Transverse colon (tissue), 4 donors: ENCODE measurements at regions not wholly inside any gene's neighbourhood (a gene's known extent, or its start where the extent isn't known, plus 50 kb on each side); places are given as distances from the start of the nearest gene placed in this dataset.

Experiments
- DNase-seq: peaks from one replicate; pipeline ENCODE4 v3.0.0-alpha.2; 2019
- H3K27ac ChIP-seq, 4 donors: fragments of 200-600 bp; sonication (generic); 2 replicates each; pipeline ENCODE4 v1.5.1; 2016 to 2018; ENCODE audit warnings: inconsistent platforms in 4 of 4
- H3K27me3 ChIP-seq: fragments of 200-600 bp; sonication (generic); 2 replicates; pipeline ENCODE4 v1.5.1; 2017; ENCODE audit warnings: inconsistent platforms
- H3K36me3 ChIP-seq, 4 donors: fragments of 200-600 bp; sonication (generic); 2 replicates each; pipeline ENCODE4 v1.5.1; 2017 to 2019; ENCODE audit warnings: inconsistent platforms in 4 of 4
- H3K4me1 ChIP-seq, 4 donors: fragments of 200-600 bp; sonication (generic); 2 replicates each; pipeline ENCODE4 v1.5.1; 2017 to 2020; ENCODE audit warnings: inconsistent platforms in 4 of 4
- H3K4me3 ChIP-seq, 4 donors: fragments of 200-600 bp; sonication (generic); 1 replicate in 1 of 4; 2 replicates in 3 of 4; pipeline versions ENCODE4 v1.5.1 to v1.6.1; 2017 to 2019; ENCODE audit warnings: inconsistent platforms in 4 of 4
- H3K9me3 ChIP-seq, 2 donors: fragments of 200-600 bp; sonication (generic); 2 replicates each; pipeline ENCODE4 v1.5.1; 2017 to 2019; ENCODE audit warnings: inconsistent platforms in 2 of 2
- EP300 ChIP-seq: sonication (generic); formaldehyde crosslinking; IDR thresholded peaks from one replicate; pipeline ENCODE4 v1.6.1; 2017; ENCODE audit warnings: antibody characterized with exemption, low read depth
- POLR2A ChIP-seq: fragments of 450-650 bp; IDR thresholded peaks from one replicate; pipeline ENCODE4 v1.6.1; 2016; ENCODE audit warnings: antibody characterized with exemption, mild to moderate bottlenecking, moderate library complexity
- POLR2AphosphoS5 ChIP-seq, 3 donors: sonication (generic); formaldehyde crosslinking; IDR thresholded peaks; one replicate each; pipeline ENCODE4 v1.6.1; 2016; ENCODE audit warnings: antibody characterized with exemption in 3 of 3
- WGBS, 2 donors: methylation state at CpG; one replicate each; pipeline ENCODE4 v1.1.5; 2018; ENCODE audit warnings: low coverage in 1 of 2; 5-methylcytosine and 5-hydroxymethylcytosine counted together
- in situ Hi-C, 4 donors: fragments of 200-750 bp; cut with MboI; loops; one replicate each; pipeline versions ENCODE4 v1.15.0 to v1.15.1; 2017; ENCODE audit warnings: low sequenced_read_pairs in 3 of 4, low pct_ligation_motif_present in 1 of 4, low pct_unique_long_range_greater_than_20kb in 1 of 4
- intact Hi-C: fragments of 100-400 bp; cut with DNase I; formaldehyde crosslinking; loops from one replicate; pipeline ENCODE4 v1.15.1; 2023; ENCODE audit warnings: low total_unique reads
- TF ChIP-seq, protein P1 (sequence below), 5 experiments: fragments of 200-600 bp in 3 of 5; fragments of 450-650 bp in 2 of 5; sonication (generic) in 3 of 5; IDR thresholded peaks; 1 replicate in 2 of 5; 2 replicates in 3 of 5; pipeline ENCODE4 v1.5.1; 2016 to 2017; ENCODE audit warnings: antibody characterized with exemption in 5 of 5, inconsistent platforms in 3 of 5, mild to moderate bottlenecking in 2 of 5, moderate library complexity in 1 of 5

DNA sequence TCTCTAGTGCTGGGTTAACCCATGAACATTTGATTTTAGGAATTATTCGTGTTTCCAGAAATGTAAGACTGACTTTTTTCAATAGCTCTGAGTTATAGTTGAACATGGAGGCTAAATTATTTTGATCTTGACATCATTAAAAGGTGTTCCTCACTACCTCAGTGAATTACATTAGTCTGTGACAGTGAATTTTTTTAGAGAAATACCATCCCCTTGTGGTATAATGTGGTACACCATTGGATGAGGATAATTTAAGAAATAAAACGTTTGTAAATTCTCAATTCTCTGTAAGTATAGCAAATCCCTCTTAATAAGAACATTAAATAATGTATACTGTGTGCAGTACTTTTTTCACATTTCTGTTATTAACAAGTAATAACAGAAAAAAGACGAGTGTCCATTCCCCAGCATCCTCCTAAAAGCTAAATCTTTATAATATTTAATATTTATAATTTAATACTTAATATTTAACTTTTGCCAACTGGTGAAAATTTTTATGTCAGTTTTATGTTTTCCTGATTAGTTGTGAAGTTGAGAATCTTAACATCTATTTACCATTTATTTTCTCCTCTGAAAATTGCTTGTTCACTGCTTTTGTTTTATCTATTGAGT, 70.3 kb upstream of the CWC22 start:
- Histone ChIP-seq H3K9me3 (peaks cover 7 to 8% of the 10 kb centered on the region in 2 donors), H3K4me3 (no peak overlapping the region), H3K27me3 (no peaks in the 10 kb centered on the region), H3K4me1 (peaks cover 0 to 11% (median 4%) of the 10 kb centered on the region in 4 donors), H3K36me3 (no peaks in the 10 kb centered on the region), H3K27ac (no peak overlapping the region)
- 11 to 12% methylated on average over 3 of the region's 3 CpGs for whole genome bisulfite sequencing, 2 donors
- in situ Hi-C loops: loop anchor here in 1 of 4 donors (25.0 kb wide), 1 partner anchor 640 kb away; no protein-coding TSS in a partner anchor
- intact Hi-C loops: no loop called here
- TF ChIP-seq, protein P1, sequence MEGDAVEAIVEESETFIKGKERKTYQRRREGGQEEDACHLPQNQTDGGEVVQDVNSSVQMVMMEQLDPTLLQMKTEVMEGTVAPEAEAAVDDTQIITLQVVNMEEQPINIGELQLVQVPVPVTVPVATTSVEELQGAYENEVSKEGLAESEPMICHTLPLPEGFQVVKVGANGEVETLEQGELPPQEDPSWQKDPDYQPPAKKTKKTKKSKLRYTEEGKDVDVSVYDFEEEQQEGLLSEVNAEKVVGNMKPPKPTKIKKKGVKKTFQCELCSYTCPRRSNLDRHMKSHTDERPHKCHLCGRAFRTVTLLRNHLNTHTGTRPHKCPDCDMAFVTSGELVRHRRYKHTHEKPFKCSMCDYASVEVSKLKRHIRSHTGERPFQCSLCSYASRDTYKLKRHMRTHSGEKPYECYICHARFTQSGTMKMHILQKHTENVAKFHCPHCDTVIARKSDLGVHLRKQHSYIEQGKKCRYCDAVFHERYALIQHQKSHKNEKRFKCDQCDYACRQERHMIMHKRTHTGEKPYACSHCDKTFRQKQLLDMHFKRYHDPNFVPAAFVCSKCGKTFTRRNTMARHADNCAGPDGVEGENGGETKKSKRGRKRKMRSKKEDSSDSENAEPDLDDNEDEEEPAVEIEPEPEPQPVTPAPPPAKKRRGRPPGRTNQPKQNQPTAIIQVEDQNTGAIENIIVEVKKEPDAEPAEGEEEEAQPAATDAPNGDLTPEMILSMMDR (IDR thresholded peaks at IDR 0.05): peak; percentile 45 to 65 (median 61)
- TF ChIP-seq POLR2AphosphoS5 (IDR thresholded peaks at IDR 0.05): no peak
- no peak for DNase-seq

DNA sequence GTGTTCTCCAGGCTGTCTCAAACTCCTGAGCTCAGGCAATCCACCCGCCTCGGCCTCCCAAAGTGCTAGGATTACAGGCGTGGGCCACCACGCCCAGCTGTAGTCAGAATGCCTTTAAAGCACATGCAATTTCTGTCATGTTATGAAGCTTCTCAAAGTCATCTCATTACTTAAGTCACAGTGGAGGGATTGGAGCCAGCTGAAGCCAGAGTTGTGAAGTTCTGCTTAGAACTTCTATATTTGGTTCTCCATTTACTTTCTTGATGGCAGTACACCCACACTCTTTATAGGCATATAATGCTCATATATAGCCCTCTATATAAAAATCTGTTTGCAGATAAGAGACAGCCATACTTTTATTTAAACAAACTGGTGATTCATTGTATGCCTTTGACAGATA, 68.8 kb upstream of the CWC22 start:
- intact Hi-C loops (no loop called here), in situ Hi-C loops (loop anchor here in 1 of 4 donors (25.0 kb wide), 1 partner anchor 639 kb away; no protein-coding TSS in a partner anchor)
- 51 to 60% methylated on average over 1 to 4 of the region's 4 CpGs for WGBS, 2 donors
- DNase-seq: peak; percentile 64
- Histone ChIP-seq H3K9me3 (peaks cover 0 to under 1% of the 10 kb centered on the region in 2 donors), H3K36me3 (no peaks in the 10 kb centered on the region), H3K27ac (peak overlapping the region; percentile 36 to 73 (median 45)), H3K4me3 (no peak overlapping the region), H3K27me3 (no peaks in the 10 kb centered on the region), H3K4me1 (peaks cover 0 to 11% (median 4%) of the 10 kb centered on the region in 4 donors)
- TF ChIP-seq EP300 (no peak), POLR2AphosphoS5 (IDR thresholded peaks at IDR 0.05) (peak in 1 of 3 donors; percentile 40)

DNA sequence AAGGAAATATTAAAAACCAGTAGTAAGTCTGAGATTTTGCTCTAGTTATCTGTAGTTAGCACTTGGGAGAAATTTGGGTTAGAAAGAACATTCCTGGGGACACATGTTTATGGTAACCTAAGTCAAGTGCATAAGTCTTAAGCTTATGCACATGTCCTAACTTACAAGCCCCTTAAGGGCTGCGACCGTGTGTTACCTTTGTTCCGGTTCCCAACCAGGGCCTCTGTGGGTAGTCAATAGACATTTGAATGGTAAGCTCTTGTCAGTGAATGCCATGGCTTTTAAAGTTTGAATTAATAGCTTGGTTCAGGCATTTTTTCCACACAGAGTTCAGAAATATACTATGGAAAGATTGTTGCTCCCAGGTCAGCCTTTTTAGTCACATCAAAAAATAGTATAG, 64.7 kb upstream of the CWC22 start:
- intact Hi-C loops: no loop called here
- TF ChIP-seq, protein P1 (IDR thresholded peaks at IDR 0.05): no peak
- TF ChIP-seq POLR2A: no peak
- TF ChIP-seq EP300: no peak
- TF ChIP-seq POLR2AphosphoS5 (IDR thresholded peaks at IDR 0.05): no peak
- no peaks in the 10 kb centered on the region for H3K36me3 ChIP-seq
- in situ Hi-C loops: no loop called here
- H3K9me3 ChIP-seq: no peaks in the 10 kb centered on the region
- H3K4me3 ChIP-seq: no peak overlapping the region
- H3K27ac ChIP-seq: no peak overlapping the region
- no peaks in the 10 kb centered on the region for H3K27me3 ChIP-seq
- H3K4me1 ChIP-seq: peaks cover 0 to 9% (median 4%) of the 10 kb centered on the region in 4 donors
- no peak for DNase-seq
- 68 to 75% methylated on average over 2 to 3 of the region's 3 CpGs for WGBS, 2 donors

DNA sequence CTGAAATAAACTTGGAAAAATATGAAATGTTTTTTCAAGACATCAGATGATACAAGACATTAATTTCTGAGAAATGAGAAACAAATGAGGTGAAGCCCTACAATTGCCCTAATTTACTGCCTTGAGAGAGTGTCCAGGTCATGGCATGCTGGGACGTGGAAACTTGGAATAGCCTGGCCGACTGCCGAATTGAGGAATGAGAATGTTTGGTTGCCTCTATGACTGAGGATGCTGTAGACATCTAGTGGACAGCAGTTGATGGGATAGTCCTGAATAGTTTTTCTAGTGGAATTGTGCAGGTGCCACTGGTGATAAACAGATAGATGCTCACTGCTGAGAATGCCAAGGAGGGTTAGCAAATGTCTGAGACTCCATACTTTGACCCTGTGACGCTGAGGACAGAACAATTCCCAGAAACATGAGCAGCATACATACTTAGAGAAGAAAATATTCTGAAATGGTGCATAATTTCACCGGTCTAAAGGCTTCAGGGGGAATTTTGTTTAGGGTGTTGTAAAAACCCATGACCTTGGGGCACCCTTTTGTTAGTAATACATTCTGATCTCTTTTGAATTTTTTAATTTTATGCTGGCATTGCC, 56.5 kb upstream of the CWC22 start:
- H3K36me3 ChIP-seq: no peaks in the 10 kb centered on the region
- H3K4me1 ChIP-seq: no peaks in the 10 kb centered on the region
- intact Hi-C loops (no loop called here), in situ Hi-C loops (no loop called here)
- no peak for DNase-seq
- no peak overlapping the region for H3K4me3 ChIP-seq
- H3K9me3 ChIP-seq: no peaks in the 10 kb centered on the region
- 78 to 82% methylated on average over 5 of the region's 5 CpGs for WGBS, 2 donors
- H3K27ac ChIP-seq: no peak overlapping the region
- no peaks in the 10 kb centered on the region for H3K27me3 ChIP-seq
- TF ChIP-seq EP300: no peak
- TF ChIP-seq, protein P1 (IDR thresholded peaks at IDR 0.05): no peak

DNA sequence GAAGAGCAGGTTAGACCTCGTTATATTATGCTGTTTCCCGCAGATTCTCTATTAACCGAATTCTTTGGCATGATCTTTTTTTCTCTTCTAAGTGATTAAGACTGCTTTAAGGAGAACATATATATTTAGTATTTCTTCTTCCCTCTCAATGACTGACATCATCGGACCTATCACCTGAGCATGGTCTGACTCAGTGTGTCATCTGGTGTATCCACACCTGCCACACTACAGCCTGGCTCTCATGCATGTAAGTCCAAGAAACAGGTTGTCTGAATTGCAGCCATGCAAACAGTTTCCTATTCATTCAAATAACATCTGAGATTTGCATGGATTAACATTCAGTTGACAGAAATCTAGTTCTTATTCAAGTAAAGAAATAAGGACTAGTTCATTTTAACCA, 55.1 kb upstream of the CWC22 start:
- TF ChIP-seq POLR2AphosphoS5 (IDR thresholded peaks at IDR 0.05) (no peak), EP300 (no peak), POLR2A (no peak)
- TF ChIP-seq, protein P1 (IDR thresholded peaks at IDR 0.05): no peak
- 92 to 98% methylated on average over 4 of the region's 4 CpGs for WGBS, 2 donors
- no peak overlapping the region for H3K27ac ChIP-seq
- no peaks in the 10 kb centered on the region for H3K36me3 ChIP-seq
- no peak for DNase-seq
- no peaks in the 10 kb centered on the region for H3K27me3 ChIP-seq
- in situ Hi-C loops: no loop called here
- H3K4me1 ChIP-seq: no peaks in the 10 kb centered on the region
- H3K4me3 ChIP-seq: no peak overlapping the region
- intact Hi-C loops: no loop called here
- H3K9me3 ChIP-seq: no peaks in the 10 kb centered on the region
